ENCODE measurements at regions not wholly inside any gene's neighbourhood (a gene's known extent, or its start where the extent isn't known, plus 50 kb on each side); places are given as distances from the start of the nearest gene placed in this dataset.
A peak's percentile ranks its signal among the peaks of the same experiment; 100 is the strongest.

- DNase-seq (ENCODE audit: extremely low spot score, unreplicated experiment): no peak
- TF ChIP-seq CTCF (IDR thresholded peaks at IDR 0.05): no peak
- no peaks in the 10 kb centered on the region for H3K27me3 Mint-ChIP-seq (ENCODE audit: unreplicated experiment)
- H3K27ac Mint-ChIP-seq (ENCODE audit: unreplicated experiment): no peak overlapping the region
- no peaks in the 10 kb centered on the region for H3K4me1 Mint-ChIP-seq (ENCODE audit: unreplicated experiment)
- no peak overlapping the region for H3K4me3 Mint-ChIP-seq (ENCODE audit: unreplicated experiment)
- H3K9me3 Mint-ChIP-seq (ENCODE audit: unreplicated experiment): no peaks in the 10 kb centered on the region
- no peaks in the 10 kb centered on the region for H3K36me3 Mint-ChIP-seq (ENCODE audit: unreplicated experiment)
These were observed 784.2 kb upstream of the RIOK2 start for GRCh38 chr5:97967292-97967691.

- TF ChIP-seq CTCF (IDR thresholded peaks at IDR 0.05): no peak
- no peaks in the 10 kb centered on the region for H3K27me3 Mint-ChIP-seq (ENCODE audit: unreplicated experiment)
- H3K27ac Mint-ChIP-seq (ENCODE audit: unreplicated experiment): no peak overlapping the region
- H3K4me3 Mint-ChIP-seq (ENCODE audit: unreplicated experiment): no peak overlapping the region
- no peaks in the 10 kb centered on the region for H3K36me3 Mint-ChIP-seq (ENCODE audit: unreplicated experiment)
- no peaks in the 10 kb centered on the region for H3K9me3 Mint-ChIP-seq (ENCODE audit: unreplicated experiment)
- DNase-seq (ENCODE audit: extremely low spot score, unreplicated experiment): no peak
- H3K4me1 Mint-ChIP-seq (ENCODE audit: unreplicated experiment): no peaks in the 10 kb centered on the region
These were observed 785.3 kb upstream of the RIOK2 start for GRCh38 chr5:97968346-97968745.

GRCh38 chr5:97979740-97980139, 793.7 kb upstream of the RGMB start:
- no peaks in the 10 kb centered on the region for H3K27me3 Mint-ChIP-seq (ENCODE audit: unreplicated experiment)
- no peaks in the 10 kb centered on the region for H3K4me1 Mint-ChIP-seq (ENCODE audit: unreplicated experiment)
- no peak for DNase-seq (ENCODE audit: extremely low spot score, unreplicated experiment)
- H3K36me3 Mint-ChIP-seq (ENCODE audit: unreplicated experiment): no peaks in the 10 kb centered on the region
- H3K27ac Mint-ChIP-seq (ENCODE audit: unreplicated experiment): no peak overlapping the region
- TF ChIP-seq CTCF (IDR thresholded peaks at IDR 0.05): no peak
- no peak overlapping the region for H3K4me3 Mint-ChIP-seq (ENCODE audit: unreplicated experiment)
- H3K9me3 Mint-ChIP-seq (ENCODE audit: unreplicated experiment): peaks cover 3% of the 10 kb centered on the region

GRCh38 chr5:97980291-97980690, 793.2 kb upstream of the RGMB start:
- Mint-ChIP-seq H3K36me3 (ENCODE audit: unreplicated experiment) (no peaks in the 10 kb centered on the region), H3K4me1 (ENCODE audit: unreplicated experiment) (no peaks in the 10 kb centered on the region)

GRCh38 chr5:97986069-97986468, 787.4 kb upstream of the RGMB start:
- TF ChIP-seq CTCF (IDR thresholded peaks at IDR 0.05): peak; percentile 30
- no peak overlapping the region for H3K27ac Mint-ChIP-seq (ENCODE audit: unreplicated experiment)
- H3K36me3 Mint-ChIP-seq (ENCODE audit: unreplicated experiment): no peaks in the 10 kb centered on the region
- no peaks in the 10 kb centered on the region for H3K27me3 Mint-ChIP-seq (ENCODE audit: unreplicated experiment)
- DNase-seq (ENCODE audit: extremely low spot score, unreplicated experiment): no peak
- H3K4me1 Mint-ChIP-seq (ENCODE audit: unreplicated experiment): peaks cover 6% of the 10 kb centered on the region
- H3K4me3 Mint-ChIP-seq (ENCODE audit: unreplicated experiment): no peak overlapping the region
- H3K9me3 Mint-ChIP-seq (ENCODE audit: unreplicated experiment): peaks cover 5% of the 10 kb centered on the region

More at GRCh38 chr5:97980291-97980690, 793.2 kb upstream of the RGMB start:
- no peak overlapping the region for H3K27ac Mint-ChIP-seq (ENCODE audit: unreplicated experiment)
- H3K27me3 Mint-ChIP-seq (ENCODE audit: unreplicated experiment): no peaks in the 10 kb centered on the region
- H3K4me3 Mint-ChIP-seq (ENCODE audit: unreplicated experiment): no peak overlapping the region
- TF ChIP-seq CTCF (IDR thresholded peaks at IDR 0.05): no peak
- peaks cover 3% of the 10 kb centered on the region for H3K9me3 Mint-ChIP-seq (ENCODE audit: unreplicated experiment)
- no peak for DNase-seq (ENCODE audit: extremely low spot score, unreplicated experiment)

All from osteocyte (in vitro differentiated cells).